ENCODE measurements at regions not wholly inside any gene's neighbourhood (a gene's known extent, or its start where the extent isn't known, plus 50 kb on each side); places are given as distances from the start of the nearest gene placed in this dataset.

DNA sequence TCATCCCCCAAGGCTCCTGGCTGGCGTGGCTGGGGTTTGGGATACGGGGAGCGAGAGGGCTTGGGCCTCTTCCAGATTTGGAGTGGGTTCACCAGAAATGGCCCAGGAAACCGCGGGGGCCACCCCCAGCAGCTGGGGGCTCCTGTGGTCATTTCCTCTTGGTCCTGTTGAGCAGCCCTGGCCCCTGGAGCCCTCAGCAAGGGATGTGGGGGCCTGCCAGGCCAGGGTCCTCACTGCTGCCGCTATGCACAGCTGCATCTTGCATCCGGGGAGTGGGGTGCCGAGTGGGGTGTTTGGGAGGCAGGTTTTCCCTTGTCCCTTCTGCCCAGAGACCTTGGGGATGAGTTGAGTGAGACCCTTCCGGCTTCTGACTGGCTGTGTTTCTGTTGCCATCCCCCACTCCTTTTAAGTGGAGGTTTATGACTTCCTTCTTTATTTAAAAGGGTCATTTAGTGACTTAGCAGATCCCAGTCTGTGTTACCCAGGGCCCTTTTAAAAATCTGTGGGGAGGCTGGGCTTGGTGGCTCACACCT, 319.8 kb downstream of the SEC14L1 start:
- H3K4me3 ChIP-seq (ENCODE audit: low read length) = no peak overlapping the region
- DNase-seq (ENCODE audit: low read depth) = no peak
- TF ChIP-seq, protein P1, sequence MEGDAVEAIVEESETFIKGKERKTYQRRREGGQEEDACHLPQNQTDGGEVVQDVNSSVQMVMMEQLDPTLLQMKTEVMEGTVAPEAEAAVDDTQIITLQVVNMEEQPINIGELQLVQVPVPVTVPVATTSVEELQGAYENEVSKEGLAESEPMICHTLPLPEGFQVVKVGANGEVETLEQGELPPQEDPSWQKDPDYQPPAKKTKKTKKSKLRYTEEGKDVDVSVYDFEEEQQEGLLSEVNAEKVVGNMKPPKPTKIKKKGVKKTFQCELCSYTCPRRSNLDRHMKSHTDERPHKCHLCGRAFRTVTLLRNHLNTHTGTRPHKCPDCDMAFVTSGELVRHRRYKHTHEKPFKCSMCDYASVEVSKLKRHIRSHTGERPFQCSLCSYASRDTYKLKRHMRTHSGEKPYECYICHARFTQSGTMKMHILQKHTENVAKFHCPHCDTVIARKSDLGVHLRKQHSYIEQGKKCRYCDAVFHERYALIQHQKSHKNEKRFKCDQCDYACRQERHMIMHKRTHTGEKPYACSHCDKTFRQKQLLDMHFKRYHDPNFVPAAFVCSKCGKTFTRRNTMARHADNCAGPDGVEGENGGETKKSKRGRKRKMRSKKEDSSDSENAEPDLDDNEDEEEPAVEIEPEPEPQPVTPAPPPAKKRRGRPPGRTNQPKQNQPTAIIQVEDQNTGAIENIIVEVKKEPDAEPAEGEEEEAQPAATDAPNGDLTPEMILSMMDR (conservative IDR thresholded peaks at IDR 0.05; ENCODE audit: low read depth, low read length) = no peak

DNA sequence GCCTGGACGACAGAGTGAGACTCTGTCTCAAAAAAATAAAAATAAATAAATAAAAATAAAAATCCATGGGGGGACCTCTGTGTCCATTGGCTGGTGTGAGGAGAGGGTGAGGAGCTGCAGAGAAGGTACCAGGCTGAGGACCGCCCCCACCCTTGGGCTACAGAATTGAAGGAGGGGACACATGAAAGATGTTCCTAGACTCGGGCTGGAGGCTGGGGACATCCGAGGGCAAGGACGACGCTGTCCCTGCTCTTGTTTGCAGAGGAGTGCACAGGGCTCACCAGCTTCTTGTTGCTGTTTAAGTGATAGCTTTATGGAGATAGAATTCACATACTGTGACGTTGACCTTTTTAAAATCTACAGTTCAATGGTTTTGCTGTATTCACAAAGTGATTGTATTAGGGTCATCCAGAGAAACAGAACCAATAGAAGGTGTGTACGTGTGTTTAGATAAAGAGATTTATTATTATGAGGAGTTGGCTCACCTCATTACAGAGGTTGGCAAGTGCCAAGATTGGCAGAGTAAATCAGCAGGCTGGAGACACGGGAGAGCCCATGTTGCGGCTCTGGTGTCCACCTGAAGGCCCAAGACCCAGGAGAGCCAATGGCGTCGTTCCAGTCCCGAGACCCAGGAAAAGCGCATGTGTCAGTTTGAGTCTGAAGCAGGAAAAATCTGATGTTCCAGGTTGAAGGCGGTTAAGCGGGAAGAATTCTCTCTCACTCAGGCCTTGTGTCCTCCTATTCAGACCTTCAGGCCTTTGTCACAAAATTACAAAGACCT, 320.7 kb downstream of the SEC14L1 start:
- TF ChIP-seq, protein P1 (conservative IDR thresholded peaks at IDR 0.05; ENCODE audit: low read depth, low read length) = no peak
- no peak for DNase-seq (ENCODE audit: low read depth)
- no peak overlapping the region for H3K4me3 ChIP-seq (ENCODE audit: low read length)

DNA sequence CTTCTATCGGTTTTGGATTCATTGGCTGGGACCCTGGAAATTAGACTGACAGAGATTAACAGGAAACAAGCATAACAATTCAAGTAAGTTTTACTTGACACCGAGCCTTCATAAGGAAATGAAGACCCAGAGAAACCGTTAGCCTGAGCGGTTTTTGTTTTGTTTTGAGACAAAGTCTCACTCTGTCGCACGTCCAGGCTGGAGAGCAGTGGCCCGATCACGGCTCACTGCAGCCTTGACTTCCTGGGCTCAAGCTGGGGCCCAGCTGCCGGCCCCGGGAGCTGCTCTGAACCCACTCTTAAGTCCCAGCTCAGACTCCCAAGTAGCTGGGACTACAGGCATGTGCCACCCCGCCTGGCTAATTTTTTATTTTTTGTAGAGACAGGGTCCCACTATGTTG, 321.3 kb downstream of the SEC14L1 start:
- H3K4me3 ChIP-seq (ENCODE audit: low read length) = no peak overlapping the region
- DNase-seq (ENCODE audit: low read depth) = no peak
- TF ChIP-seq, protein P1 (conservative IDR thresholded peaks at IDR 0.05; ENCODE audit: low read depth, low read length) = no peak

DNA sequence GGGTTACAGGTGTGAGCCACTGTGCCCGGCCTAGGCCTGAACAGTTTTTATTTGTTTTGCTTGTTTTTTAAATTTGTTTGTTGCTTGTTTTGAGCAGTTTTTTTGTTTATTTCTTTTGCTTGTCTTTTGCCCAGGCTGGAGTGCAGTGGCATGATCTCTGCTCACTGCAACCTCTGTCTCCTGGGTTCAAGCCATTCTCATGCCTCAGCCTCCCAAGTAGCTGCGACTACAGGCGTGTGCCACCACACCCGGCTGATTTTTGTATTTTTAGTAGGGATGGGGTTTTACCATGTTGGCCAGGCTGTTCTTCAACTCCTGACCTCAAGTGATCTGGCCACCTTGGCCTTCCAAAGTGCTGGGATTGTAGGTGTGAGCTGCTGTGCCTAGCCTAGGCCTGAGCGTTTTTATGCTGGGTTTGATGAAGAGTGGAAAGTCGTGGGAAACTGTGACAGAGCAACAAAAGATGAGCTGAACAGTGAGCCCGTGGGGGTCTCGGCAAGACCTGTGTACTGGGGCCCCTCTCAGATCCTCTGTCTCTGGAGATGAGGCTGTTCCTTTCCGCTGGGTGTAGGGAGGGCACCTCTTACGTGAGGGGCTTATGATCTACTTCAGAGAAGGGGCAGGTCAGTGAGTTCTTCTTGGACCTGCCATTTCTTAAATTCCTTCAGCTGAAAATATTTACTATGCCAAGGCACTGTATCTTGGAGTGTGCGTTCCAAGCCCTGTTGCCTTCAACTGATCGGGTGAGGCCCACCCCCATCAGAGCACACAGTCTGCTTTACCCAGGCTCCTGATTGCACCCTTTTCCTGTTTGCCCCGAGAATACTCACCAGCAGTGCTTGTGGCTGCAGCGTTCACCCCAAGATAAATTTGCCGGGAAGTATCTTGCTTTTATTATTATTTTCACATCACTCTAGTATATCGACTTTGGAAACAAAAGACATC, 322.1 kb downstream of the SEC14L1 start:
- DNase-seq (ENCODE audit: low read depth) = no peak
- H3K4me3 ChIP-seq (ENCODE audit: low read length) = no peak overlapping the region

DNA sequence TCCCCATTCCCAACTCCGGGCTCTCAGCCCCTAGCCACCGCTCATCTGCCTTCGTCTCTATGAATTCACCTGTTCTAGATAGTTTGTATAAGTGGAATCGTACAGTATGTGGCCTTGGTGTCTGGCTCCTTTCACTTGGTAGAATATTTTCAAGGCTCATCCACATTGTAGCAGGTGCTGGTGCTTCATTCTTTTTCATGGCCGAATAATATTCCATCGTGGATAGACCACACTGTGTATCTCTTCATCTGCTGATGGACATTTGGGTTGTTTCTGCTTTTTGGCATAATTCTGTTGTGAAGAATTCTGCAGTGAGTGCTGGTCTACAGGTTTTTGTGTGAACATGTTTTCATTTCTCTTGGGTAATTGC, 324.2 kb downstream of the SEC14L1 start:
- H3K4me3 ChIP-seq (ENCODE audit: low read length) = no peak overlapping the region
- DNase-seq (ENCODE audit: low read depth) = no peak
- TF ChIP-seq, protein P1 (conservative IDR thresholded peaks at IDR 0.05; ENCODE audit: low read depth, low read length) = no peak

More for the DNA sequence above, 322.1 kb downstream of the SEC14L1 start:
- TF ChIP-seq, protein P1 (conservative IDR thresholded peaks at IDR 0.05; ENCODE audit: low read depth, low read length) = no peak

DNA sequence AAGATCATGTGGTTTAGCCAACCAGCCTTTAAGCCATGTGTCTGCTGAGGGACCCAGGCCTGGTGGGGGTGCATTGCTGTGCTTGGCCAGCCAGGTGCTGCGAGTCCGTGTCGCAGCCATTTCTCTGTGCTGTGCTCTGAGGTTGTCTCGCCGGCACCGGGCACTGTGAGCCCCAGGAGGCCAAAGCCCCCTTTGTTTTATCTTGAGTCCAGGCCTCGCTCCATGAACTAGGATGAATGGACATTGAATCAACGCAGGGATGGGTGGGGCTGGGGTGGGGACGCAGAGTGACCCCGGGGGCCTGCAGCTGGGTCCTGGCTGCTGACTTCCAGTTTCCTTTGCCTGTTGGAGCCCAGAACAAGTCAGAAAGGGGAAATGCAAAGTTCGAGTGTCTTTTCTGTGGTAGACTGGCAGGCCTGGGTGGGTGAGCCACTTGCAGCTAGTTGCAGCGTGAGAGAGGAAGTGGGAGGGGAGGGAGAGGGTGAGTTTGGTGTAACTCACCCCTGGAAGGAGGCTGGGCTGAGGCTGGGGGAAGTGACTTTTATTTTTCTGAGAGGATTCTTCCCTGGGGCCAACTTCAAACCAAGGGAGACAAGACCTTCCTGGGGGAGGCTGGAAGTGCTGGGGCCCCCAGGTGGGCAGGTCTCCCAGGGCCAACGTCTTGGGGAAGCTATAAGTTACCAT, 324.7 kb downstream of the SEC14L1 start:
- TF ChIP-seq, protein P1 (conservative IDR thresholded peaks at IDR 0.05; ENCODE audit: low read depth, low read length) = no peak
- H3K4me3 ChIP-seq (ENCODE audit: low read length) = no peak overlapping the region
- DNase-seq (ENCODE audit: low read depth) = no peak
